CD8-positive, alpha-beta memory T cell (primary cell): ENCODE measurements at regions not wholly inside any gene's neighbourhood (a gene's known extent, or its start where the extent isn't known, plus 50 kb on each side); places are given as distances from the start of the nearest gene placed in this dataset.
"Not testable (repeated sequence)": the region's sequence is repeated elsewhere in the genome, so short reads cannot be mapped to it uniquely, and the experiment has no call there.

Source experiments
- CTCF ChIA-PET: fragments of 350-600 bp; sonication (Branson Sonifier 250); formaldehyde crosslinking; loops from one replicate; lab custom pipeline; 2021; ENCODE audit warnings: antibody characterized with exemption; lab: Charles Lee
- POLR2A ChIA-PET: fragments of 350-600 bp; sonication (Branson Sonifier 250); formaldehyde crosslinking; loops from one replicate; lab custom pipeline; 2021; ENCODE audit warnings: antibody characterized with exemption; lab: Charles Lee
- DNase-seq, 5 donors: peaks; one replicate each; pipeline versions ENCODE4 v3.0.0 to v3.0.0-alpha.2; 2020 to 2022; ENCODE audit warnings: mixed read lengths in 1 of 5
- H3K27ac ChIP-seq: one replicate; pipeline ENCODE4 v1.7.0; 2013; ENCODE audit warnings: low read depth, mild to moderate bottlenecking, low read length, moderate library complexity
- H3K27me3 ChIP-seq: 2 replicates; pipeline ENCODE4 v1.7.0; 2013; ENCODE audit warnings: low read length, mild to moderate bottlenecking; ENCODE audit not compliant: insufficient read depth, poor library complexity, severe bottlenecking
- H3K36me3 ChIP-seq: 2 replicates; pipeline ENCODE4 v1.7.0; 2013; ENCODE audit warnings: mild to moderate bottlenecking, low read length, moderate library complexity; ENCODE audit not compliant: insufficient read depth
- H3K4me1 ChIP-seq: 2 replicates; pipeline ENCODE4 v1.7.0; 2013; ENCODE audit warnings: mild to moderate bottlenecking, low read length, moderate library complexity; ENCODE audit not compliant: insufficient read depth
- H3K4me3 ChIP-seq: 2 replicates; pipeline ENCODE4 v1.7.0; 2013; ENCODE audit warnings: mild to moderate bottlenecking, low read length
- H3K9me3 ChIP-seq: 2 replicates; pipeline ENCODE4 v1.7.0; 2013; ENCODE audit warnings: mild to moderate bottlenecking, low read length
- H3K27ac Mint-ChIP-seq, 8 donors: one replicate each; pipeline ENCODE4 v1.8.0; 2020 to 2021; ENCODE audit warnings: mixed read lengths in 8 of 8, mild to moderate bottlenecking in 6 of 8, inconsistent platforms in 3 of 8, moderate library complexity in 3 of 8
- H3K27me3 Mint-ChIP-seq, 2 donors: one replicate each; pipeline ENCODE4 v1.8.0; 2020 to 2021; ENCODE audit warnings: mixed read lengths in 2 of 2, mild to moderate bottlenecking in 1 of 2, moderate library complexity in 1 of 2
- H3K36me3 Mint-ChIP-seq, 3 donors: one replicate each; pipeline ENCODE4 v1.8.0; 2020 to 2021; ENCODE audit warnings: mixed read lengths in 3 of 3, inconsistent platforms in 1 of 3, mild to moderate bottlenecking in 1 of 3
- H3K4me1 Mint-ChIP-seq, 3 donors: one replicate each; pipeline ENCODE4 v1.8.0; 2020 to 2021; ENCODE audit warnings: mixed read lengths in 3 of 3, inconsistent platforms in 1 of 3, mild to moderate bottlenecking in 1 of 3
- H3K4me3 Mint-ChIP-seq, 7 donors: one replicate each; pipeline ENCODE4 v1.8.0; 2020 to 2021; ENCODE audit warnings: mixed read lengths in 7 of 7, mild to moderate bottlenecking in 6 of 7, moderate library complexity in 4 of 7, inconsistent platforms in 2 of 7
- H3K9me3 Mint-ChIP-seq, 5 donors: one replicate each; pipeline ENCODE4 v1.8.0; 2020 to 2022; ENCODE audit warnings: mixed read lengths in 5 of 5, mild to moderate bottlenecking in 3 of 5, moderate library complexity in 2 of 5, inconsistent platforms in 1 of 5

- Histone ChIP-seq H3K9me3 (no peaks in the 10 kb centered on the region), H3K27me3 (no peaks in the 10 kb centered on the region), H3K4me3 (no peak overlapping the region), H3K27ac (no peak overlapping the region), H3K36me3 (no peaks in the 10 kb centered on the region), H3K4me1 (no peaks in the 10 kb centered on the region)
- Mint-ChIP-seq H3K9me3 (peaks cover 0 to 1% (median 0%) of the 10 kb centered on the region in 5 donors), H3K4me1 (no peaks in the 10 kb centered on the region), H3K27me3 (peaks cover 1 to 3% of the 10 kb centered on the region in 2 donors), H3K27ac (no peak overlapping the region), H3K4me3 (no peak overlapping the region), H3K36me3 (no peaks in the 10 kb centered on the region)
- no peak for DNase-seq
- CTCF ChIA-PET: no interaction called here
- POLR2A ChIA-PET: no interaction called here
Measured at GRCh38 chr6:12618296-12618695, 98.3 kb upstream of the PHACTR1 start.

- ChIA-PET CTCF (no interaction called here), POLR2A (no interaction called here)
- Histone ChIP-seq H3K4me1 (no peaks in the 10 kb centered on the region), H3K27me3 (no peaks in the 10 kb centered on the region), H3K9me3 (no peaks in the 10 kb centered on the region), H3K27ac (no peak overlapping the region), H3K4me3 (no peak overlapping the region), H3K36me3 (no peaks in the 10 kb centered on the region)
- peaks cover 0 to 3% (median 0%) of the 10 kb centered on the region in 5 donors for H3K9me3 Mint-ChIP-seq
- no peak for DNase-seq
- H3K27ac Mint-ChIP-seq: no peak overlapping the region
- H3K4me3 Mint-ChIP-seq: no peak overlapping the region
- H3K4me1 Mint-ChIP-seq: no peaks in the 10 kb centered on the region
- H3K36me3 Mint-ChIP-seq: no peaks in the 10 kb centered on the region
- peaks cover 0 to 1% of the 10 kb centered on the region in 2 donors for H3K27me3 Mint-ChIP-seq
Measured at GRCh38 chr6:12621754-12622153, 94.8 kb upstream of the PHACTR1 start.

- H3K9me3 Mint-ChIP-seq: peaks cover 0 to 3% (median 0%) of the 10 kb centered on the region in 5 donors
- no peaks in the 10 kb centered on the region for H3K36me3 Mint-ChIP-seq
- Histone ChIP-seq H3K9me3 (no peaks in the 10 kb centered on the region), H3K27ac (no peak overlapping the region), H3K27me3 (no peaks in the 10 kb centered on the region), H3K36me3 (no peaks in the 10 kb centered on the region), H3K4me3 (no peak overlapping the region), H3K4me1 (no peaks in the 10 kb centered on the region)
- H3K27me3 Mint-ChIP-seq: peaks cover 0 to 1% of the 10 kb centered on the region in 2 donors
- no peak for DNase-seq
- H3K4me1 Mint-ChIP-seq: no peaks in the 10 kb centered on the region
- POLR2A ChIA-PET: no interaction called here
- CTCF ChIA-PET: no interaction called here
- no peak overlapping the region for H3K4me3 Mint-ChIP-seq
- no peak overlapping the region for H3K27ac Mint-ChIP-seq
Measured at GRCh38 chr6:12622566-12622965, 94.0 kb upstream of the PHACTR1 start.

GRCh38 chr6:12624142-12624837 is 92.3 kb upstream of the PHACTR1 start:
- CTCF ChIA-PET: no interaction called here
- Mint-ChIP-seq H3K4me1 (no peaks in the 10 kb centered on the region), H3K9me3 (peaks cover 0 to 3% (median 0%) of the 10 kb centered on the region in 5 donors), H3K27me3 (no peaks in the 10 kb centered on the region), H3K36me3 (no peaks in the 10 kb centered on the region), H3K27ac (no peak overlapping the region), H3K4me3 (no peak overlapping the region)
- no peak for DNase-seq
- Histone ChIP-seq H3K9me3 (no peaks in the 10 kb centered on the region), H3K27ac (no peak overlapping the region), H3K4me3 (no peak overlapping the region), H3K27me3 (no peaks in the 10 kb centered on the region), H3K36me3 (no peaks in the 10 kb centered on the region), H3K4me1 (no peaks in the 10 kb centered on the region)
- POLR2A ChIA-PET: no interaction called here

- no peak overlapping the region for H3K4me3 ChIP-seq
- no peaks in the 10 kb centered on the region for H3K27me3 ChIP-seq
- no peaks in the 10 kb centered on the region for H3K27me3 Mint-ChIP-seq
- no peaks in the 10 kb centered on the region for H3K4me1 Mint-ChIP-seq
- H3K27ac Mint-ChIP-seq: no peak overlapping the region
- H3K9me3 Mint-ChIP-seq: peaks cover 0 to 3% (median 0%) of the 10 kb centered on the region in 5 donors
- ChIA-PET CTCF (no interaction called here), POLR2A (no interaction called here)
- H3K27ac ChIP-seq: no peak overlapping the region
- H3K36me3 Mint-ChIP-seq: no peaks in the 10 kb centered on the region
- no peaks in the 10 kb centered on the region for H3K36me3 ChIP-seq
- H3K4me3 Mint-ChIP-seq: no peak overlapping the region
- H3K9me3 ChIP-seq: no peaks in the 10 kb centered on the region
- H3K4me1 ChIP-seq: no peaks in the 10 kb centered on the region
- no peak for DNase-seq
Measured at GRCh38 chr6:12627053-12627452, 89.5 kb upstream of the PHACTR1 start.

- Mint-ChIP-seq H3K27me3 (peaks cover 0 to 4% of the 10 kb centered on the region in 2 donors), H3K9me3 (peaks cover 0 to 3% (median 0%) of the 10 kb centered on the region in 5 donors), H3K36me3 (no peaks in the 10 kb centered on the region), H3K4me1 (no peaks in the 10 kb centered on the region), H3K4me3 (no peak overlapping the region), H3K27ac (no peak overlapping the region)
- no peaks in the 10 kb centered on the region for H3K27me3 ChIP-seq
- no peaks in the 10 kb centered on the region for H3K9me3 ChIP-seq
- ChIA-PET CTCF (no interaction called here), POLR2A (no interaction called here)
- H3K27ac ChIP-seq: no peak overlapping the region
- no peaks in the 10 kb centered on the region for H3K4me1 ChIP-seq
- H3K36me3 ChIP-seq: no peaks in the 10 kb centered on the region
- no peak for DNase-seq
- no peak overlapping the region for H3K4me3 ChIP-seq
Measured at GRCh38 chr6:12628327-12628726, 88.2 kb upstream of the PHACTR1 start.

DNA sequence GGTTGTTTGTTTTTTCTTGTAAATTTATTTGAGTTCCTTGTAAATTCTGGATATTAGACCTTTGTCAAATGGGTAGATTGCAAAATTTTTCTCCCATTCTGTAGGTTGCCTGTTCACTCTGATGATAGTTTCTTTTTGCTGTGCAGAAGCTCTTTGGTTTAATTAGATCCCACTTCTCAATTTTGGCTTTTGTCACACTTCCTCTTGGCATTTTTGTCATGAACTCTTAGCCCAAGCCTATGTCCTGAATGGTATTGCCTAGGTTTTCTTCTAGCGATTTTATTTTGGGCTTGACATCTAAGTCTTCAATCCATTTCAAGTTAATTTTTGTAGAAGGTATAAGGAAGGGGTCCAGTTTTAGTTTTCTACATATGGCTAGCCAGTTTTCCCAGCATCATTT is 82.8 kb upstream of the PHACTR1 start:
- H3K27me3 ChIP-seq, H3K4me3 ChIP-seq, H3K36me3 ChIP-seq, H3K4me1 Mint-ChIP-seq, H3K9me3 ChIP-seq, H3K27ac ChIP-seq, DNase-seq, POLR2A ChIA-PET, CTCF ChIA-PET, H3K4me3 Mint-ChIP-seq, H3K4me1 ChIP-seq, H3K27ac Mint-ChIP-seq, H3K36me3 Mint-ChIP-seq: not testable (repeated sequence)
- peaks cover 10 to 32% of the 10 kb centered on the region in 2 donors for H3K27me3 Mint-ChIP-seq
- peaks cover 0 to 12% (median 5%) of the 10 kb centered on the region in 5 donors for H3K9me3 Mint-ChIP-seq

DNA sequence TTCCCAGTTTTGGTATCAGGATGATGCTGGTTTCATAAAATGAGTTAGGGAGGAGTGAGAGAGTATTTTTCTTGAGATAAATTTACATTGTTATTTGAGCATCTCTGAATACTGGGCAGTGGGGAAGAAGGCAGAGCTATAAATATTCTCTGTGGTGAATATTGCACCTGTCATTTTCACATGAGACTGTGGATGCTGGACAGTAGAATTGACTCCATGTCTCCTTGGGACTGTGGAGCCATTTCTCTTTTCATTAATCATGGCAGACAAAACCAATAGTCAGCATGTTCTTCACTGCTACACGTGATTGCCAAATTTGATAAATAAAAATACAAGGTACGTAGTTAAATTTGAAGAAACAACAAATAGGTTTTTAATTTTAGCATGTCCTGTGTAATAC is 81.2 kb upstream of the PHACTR1 start:
- no peak overlapping the region for H3K4me3 ChIP-seq
- H3K9me3 ChIP-seq: no peaks in the 10 kb centered on the region
- no peaks in the 10 kb centered on the region for H3K4me1 ChIP-seq
- Mint-ChIP-seq H3K4me1 (no peaks in the 10 kb centered on the region), H3K27me3 (peaks cover 10 to 32% of the 10 kb centered on the region in 2 donors), H3K27ac (no peak overlapping the region), H3K4me3 (no peak overlapping the region), H3K9me3 (peaks cover 0 to 12% (median 5%) of the 10 kb centered on the region in 5 donors), H3K36me3 (peaks cover 0 to 9% (median 0%) of the 10 kb centered on the region in 3 donors)
- no peaks in the 10 kb centered on the region for H3K27me3 ChIP-seq
- no peaks in the 10 kb centered on the region for H3K36me3 ChIP-seq
- CTCF ChIA-PET: no interaction called here
- POLR2A ChIA-PET: no interaction called here
- no peak overlapping the region for H3K27ac ChIP-seq
- DNase-seq: no peak
